GM23338 (cell line): ENCODE measurements at regions not wholly inside any gene's neighbourhood (a gene's known extent, or its start where the extent isn't known, plus 50 kb on each side); places are given as distances from the start of the nearest gene placed in this dataset.

ENCODE experiments used
- ATAC-seq: fragments of 200-7000 bp; cut with Tn5 transposase; 3 replicates; pipeline ENCODE4 v1.9.1; 2020
- DNase-seq: peaks from one replicate; pipeline ENCODE4 v3.0.0-alpha.2; 2015; ENCODE audit warnings: low spot score
- H2AFZ ChIP-seq: fragments of 200-600 bp; sonication (generic); 2 replicates; pipeline ENCODE4 v1.8.0; 2016; ENCODE audit warnings: antibody characterized with exemption, mild to moderate bottlenecking, moderate library complexity
- H3F3A ChIP-seq: fragments of 200-600 bp; sonication (generic); replicated peaks from 2 replicates; pipeline ENCODE4 v1.8.0; 2017; ENCODE audit warnings: antibody characterized with exemption, mixed run types, low read depth
- H3K27ac ChIP-seq: fragments of 200-600 bp; sonication (generic); 2 replicates; pipeline ENCODE4 v1.6.1; 2016; ENCODE audit warnings: low read depth
- H3K27me3 ChIP-seq: fragments of 200-600 bp; sonication (generic); 2 replicates; pipeline ENCODE4 v1.8.0; 2016; ENCODE audit warnings: mild to moderate bottlenecking, mixed run types, moderate library complexity; ENCODE audit not compliant: insufficient read depth
- H3K36me3 ChIP-seq: fragments of 200-600 bp; sonication (generic); 2 replicates; pipeline ENCODE4 v1.8.0; 2016; ENCODE audit warnings: mild to moderate bottlenecking; ENCODE audit not compliant: insufficient read depth
- H3K4me1 ChIP-seq: fragments of 200-600 bp; sonication (generic); 2 replicates; pipeline ENCODE4 v1.8.0; 2016; ENCODE audit warnings: mild to moderate bottlenecking, moderate library complexity; ENCODE audit not compliant: insufficient read depth
- H3K4me2 ChIP-seq: fragments of 200-600 bp; sonication (generic); 2 replicates; pipeline ENCODE4 v1.7.1; 2017; ENCODE audit warnings: mixed run types
- H3K4me3 ChIP-seq: fragments of 200-600 bp; sonication (generic); 2 replicates; pipeline ENCODE4 v1.6.1; 2016; ENCODE audit warnings: mixed run types
- H3K79me2 ChIP-seq: fragments of 200-600 bp; sonication (generic); replicated peaks from 2 replicates; pipeline ENCODE4 v1.8.0; 2017; ENCODE audit warnings: mild to moderate bottlenecking; ENCODE audit not compliant: insufficient read depth
- H3K9me2 ChIP-seq: fragments of 200-600 bp; sonication (generic); 2 replicates; pipeline ENCODE4 v1.8.0; 2017; ENCODE audit not compliant: insufficient read depth
- H4K20me1 ChIP-seq: fragments of 200-600 bp; sonication (generic); replicated peaks from 2 replicates; pipeline ENCODE4 v1.8.0; 2017; ENCODE audit warnings: mild to moderate bottlenecking; ENCODE audit not compliant: insufficient read depth
- H3K27ac Mint-ChIP-seq: 2 replicates; pipeline ENCODE4 v1.8.0; 2020; ENCODE audit warnings: inconsistent platforms, mild to moderate bottlenecking, moderate library complexity, mixed read lengths
- H3K27me3 Mint-ChIP-seq: 3 replicates; pipeline ENCODE4 v1.8.0; 2022; ENCODE audit warnings: low read depth, mild to moderate bottlenecking, moderate library complexity, mixed read lengths, inconsistent platforms; ENCODE audit not compliant: insufficient read depth, poor library complexity
- H3K36me3 Mint-ChIP-seq: 3 replicates; pipeline ENCODE4 v1.8.0; 2021; ENCODE audit warnings: low read depth, mild to moderate bottlenecking, inconsistent platforms, moderate library complexity, mixed read lengths
- H3K4me1 Mint-ChIP-seq: 3 replicates; pipeline ENCODE4 v1.8.0; 2020; ENCODE audit warnings: mild to moderate bottlenecking, inconsistent platforms, mixed read lengths
- H3K4me3 Mint-ChIP-seq: 3 replicates; pipeline ENCODE4 v1.8.0; 2021; ENCODE audit warnings: moderate library complexity, mild to moderate bottlenecking, inconsistent platforms, mixed read lengths
- H3K9me3 Mint-ChIP-seq: 3 replicates; pipeline ENCODE4 v1.8.0; 2020; ENCODE audit warnings: moderate library complexity, mild to moderate bottlenecking, inconsistent platforms, mixed read lengths
- CREB1 ChIP-seq: fragments of 250-450 bp; sonication (Bioruptor Pico); IDR thresholded peaks from 2 replicates; pipeline ENCODE4 v1.5.0; 2020; ENCODE audit warnings: low read depth, mild to moderate bottlenecking, moderate library complexity
- CTCF ChIP-seq, 2 experiments: fragments of 200-600 bp in 1 of 2; sonication (generic) in 1 of 2; conservative IDR thresholded peaks; 2 replicates each; pipeline versions ENCODE4 v1.5.1 to v1.6.1; 2016 to 2017; ENCODE audit warnings: antibody characterized with exemption in 2 of 2, low read depth in 2 of 2, mild to moderate bottlenecking in 2 of 2, moderate library complexity in 1 of 2
- ETS1 ChIP-seq: IDR thresholded peaks from 2 replicates; pipeline ENCODE4 v1.6.1; 2016; ENCODE audit warnings: antibody characterized with exemption
- NANOG ChIP-seq: IDR thresholded peaks from 2 replicates; pipeline ENCODE4 v1.6.1; 2016; ENCODE audit warnings: antibody characterized with exemption, borderline replicate concordance
- POLR2AphosphoS5 ChIP-seq: IDR thresholded peaks from 2 replicates; pipeline ENCODE4 v1.6.1; 2016; ENCODE audit warnings: antibody characterized with exemption, low read depth
- REST ChIP-seq: IDR thresholded peaks from one replicate; pipeline ENCODE4 v1.6.1; 2018; ENCODE audit warnings: antibody characterized with exemption; ENCODE audit not compliant: unreplicated experiment
- ZNF331 ChIP-seq: fragments of 250-450 bp; sonication (Bioruptor Pico); IDR thresholded peaks from 2 replicates; pipeline ENCODE4 v1.5.0; 2020; ENCODE audit warnings: low read depth, mild to moderate bottlenecking, moderate library complexity

- TF ChIP-seq CREB1 (CRISPR knock-in tag): no peak
- TF ChIP-seq ZNF331 (CRISPR knock-in tag): no peak
- no peak for TF ChIP-seq REST
- TF ChIP-seq ETS1: no peak
These were observed 151.9 kb downstream of the C9orf152 start (continued) for GRCh38 chr9:110056062-110056461.

- Mint-ChIP-seq H3K27ac (peak overlapping the region; percentile 12; the same call in 1 of the 2 replicates), H3K4me1 (peaks cover 40% of the 10 kb centered on the region)
- TF ChIP-seq CREB1 (CRISPR knock-in tag) (no peak), POLR2AphosphoS5 (no peak), NANOG (no peak), CTCF (conservative IDR thresholded peaks at IDR 0.05; ENCODE audit: low read depth in 2 of 2) (peak; percentile 77 to 90), REST (no peak), ETS1 (no peak)
These were observed 149.5 kb downstream of the C9orf152 start for GRCh38 chr9:110058304-110058953.

More at GRCh38 chr9:110058304-110058953, 149.5 kb downstream of the C9orf152 start:
- Histone ChIP-seq H4K20me1 (peaks cover 30% of the 10 kb centered on the region), H3K27me3 (no peaks in the 10 kb centered on the region), H2AFZ (no peak overlapping the region), H3K4me3 (no peak overlapping the region), H3K36me3 (no peaks in the 10 kb centered on the region), H3K9me2 (no peaks in the 10 kb centered on the region), H3K79me2 (peaks cover 96% of the 10 kb centered on the region), H3K4me2 (no peak overlapping the region), H3F3A (no peaks in the 10 kb centered on the region), H3K4me1 (peaks cover 10% of the 10 kb centered on the region), H3K27ac (no peak overlapping the region)
- peak; percentile 94 for DNase-seq
- peak; percentile 95 for ATAC-seq
- peaks cover 29% of the 10 kb centered on the region for H3K36me3 Mint-ChIP-seq
- H3K27me3 Mint-ChIP-seq: peaks cover 3% of the 10 kb centered on the region
- H3K4me3 Mint-ChIP-seq: no peak overlapping the region
- no peaks in the 10 kb centered on the region for H3K9me3 Mint-ChIP-seq
